A673 (cell line): ENCODE measurements at regions not wholly inside any gene's neighbourhood (a gene's known extent, or its start where the extent isn't known, plus 50 kb on each side); places are given as distances from the start of the nearest gene placed in this dataset.

Experiments used
- BruUV-seq: library from RNA; stranded (reverse); fragments of 400-500 nt; replicated peaks from 2 replicates; lab custom pipeline; 2021; lab: Mats Ljungman, UMichigan
- CTCF ChIA-PET: fragments of 300-600 bp; sonication (Branson Sonifier 250); formaldehyde crosslinking; loops from one replicate; lab custom pipeline; 2022; ENCODE audit warnings: antibody characterized with exemption; lab: Charles Lee
- POLR2A ChIA-PET: fragments of 300-600 bp; sonication (Branson Sonifier 250); formaldehyde crosslinking; loops from one replicate; lab custom pipeline; 2022; ENCODE audit warnings: antibody characterized with exemption; ENCODE audit not compliant: low non-redundant PET; lab: Charles Lee
- DNase-seq: peaks from one replicate; pipeline ENCODE4 v3.0.0-alpha.2; 2015; ENCODE audit warnings: low spot score
- H3K27ac ChIP-seq: fragments of 200-600 bp; sonication (generic); 2 replicates; pipeline ENCODE4 v1.5.1; 2016; ENCODE audit warnings: mixed run types, low read depth, mild to moderate bottlenecking, mixed read lengths, antibody characterized with exemption, low read length; ENCODE audit not compliant: poor library complexity, severe bottlenecking
- H3K27me3 ChIP-seq: fragments of 200-600 bp; sonication (generic); replicated peaks from 2 replicates; pipeline ENCODE4 v1.6.1; 2017; ENCODE audit warnings: mixed run types, low read depth, mild to moderate bottlenecking, mixed read lengths, antibody characterized with exemption, low read length; ENCODE audit not compliant: insufficient read depth, poor library complexity
- H3K36me3 ChIP-seq: fragments of 200-600 bp; sonication (generic); 2 replicates; pipeline ENCODE4 v1.6.1; 2016; ENCODE audit warnings: mixed run types, mild to moderate bottlenecking, mixed read lengths, antibody characterized with exemption, low read length; ENCODE audit not compliant: insufficient read depth, poor library complexity, severe bottlenecking
- H3K4me1 ChIP-seq: fragments of 200-600 bp; sonication (generic); 2 replicates; pipeline ENCODE4 v1.6.1; 2017; ENCODE audit warnings: mixed run types, mild to moderate bottlenecking, mixed read lengths, antibody characterized with exemption, low read length; ENCODE audit not compliant: insufficient read depth, poor library complexity, severe bottlenecking
- H3K4me3 ChIP-seq: fragments of 200-600 bp; sonication (generic); 2 replicates; pipeline ENCODE4 v1.5.1; 2016; ENCODE audit warnings: low read depth, mixed run types, mild to moderate bottlenecking, mixed read lengths, low read length; ENCODE audit not compliant: poor library complexity, severe bottlenecking
- H3K9me3 ChIP-seq: fragments of 200-600 bp; sonication (generic); 2 replicates; pipeline ENCODE4 v1.6.1; 2016; ENCODE audit warnings: mixed run types, low read depth, mild to moderate bottlenecking, mixed read lengths, antibody characterized with exemption, low read length; ENCODE audit not compliant: poor library complexity, severe bottlenecking
- EZH2 ChIP-seq: fragments of 200-600 bp; sonication (generic); IDR thresholded peaks from 2 replicates; pipeline ENCODE4 v1.6.1; 2017; ENCODE audit warnings: borderline replicate concordance, low read depth, mild to moderate bottlenecking, mixed read lengths, antibody characterized with exemption, low read length; ENCODE audit not compliant: poor library complexity, severe bottlenecking
- intact Hi-C: fragments of 100-400 bp; cut with micrococcal nuclease; formaldehyde crosslinking; loops from one replicate; pipeline ENCODE4 v1.10.0; 2022; ENCODE audit not compliant: unreplicated experiment
- TF ChIP-seq, protein P1 (sequence below): fragments of 300-800, 200-600 bp; sonication (generic); conservative IDR thresholded peaks from 2 replicates; pipeline ENCODE4 v1.5.1; 2017; ENCODE audit warnings: low read depth, mild to moderate bottlenecking, antibody characterized with exemption, low read length, moderate library complexity, mixed read lengths

- POLR2A ChIA-PET: no interaction called here
- Histone ChIP-seq H3K27me3 (no peaks in the 10 kb centered on the region), H3K36me3 (no peaks in the 10 kb centered on the region), H3K9me3 (no peaks in the 10 kb centered on the region), H3K27ac (peak overlapping the region; percentile 8), H3K4me1 (peaks cover 5% of the 10 kb centered on the region), H3K4me3 (no peak overlapping the region)
- TF ChIP-seq EZH2: no peak
- TF ChIP-seq, protein P1, sequence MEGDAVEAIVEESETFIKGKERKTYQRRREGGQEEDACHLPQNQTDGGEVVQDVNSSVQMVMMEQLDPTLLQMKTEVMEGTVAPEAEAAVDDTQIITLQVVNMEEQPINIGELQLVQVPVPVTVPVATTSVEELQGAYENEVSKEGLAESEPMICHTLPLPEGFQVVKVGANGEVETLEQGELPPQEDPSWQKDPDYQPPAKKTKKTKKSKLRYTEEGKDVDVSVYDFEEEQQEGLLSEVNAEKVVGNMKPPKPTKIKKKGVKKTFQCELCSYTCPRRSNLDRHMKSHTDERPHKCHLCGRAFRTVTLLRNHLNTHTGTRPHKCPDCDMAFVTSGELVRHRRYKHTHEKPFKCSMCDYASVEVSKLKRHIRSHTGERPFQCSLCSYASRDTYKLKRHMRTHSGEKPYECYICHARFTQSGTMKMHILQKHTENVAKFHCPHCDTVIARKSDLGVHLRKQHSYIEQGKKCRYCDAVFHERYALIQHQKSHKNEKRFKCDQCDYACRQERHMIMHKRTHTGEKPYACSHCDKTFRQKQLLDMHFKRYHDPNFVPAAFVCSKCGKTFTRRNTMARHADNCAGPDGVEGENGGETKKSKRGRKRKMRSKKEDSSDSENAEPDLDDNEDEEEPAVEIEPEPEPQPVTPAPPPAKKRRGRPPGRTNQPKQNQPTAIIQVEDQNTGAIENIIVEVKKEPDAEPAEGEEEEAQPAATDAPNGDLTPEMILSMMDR: no peak
- no TSS peak for BruUV-seq
- CTCF ChIA-PET: interaction anchor here (0.6 kb wide), 1 partner anchor 87 kb away, joined by 3 read pairs; no protein-coding TSS in a partner anchor
- intact Hi-C loops: no loop called here
- DNase-seq: peak; percentile 80
Measured at GRCh38 chrX:39645178-39645895, 452.4 kb downstream of the BCOR start.

- no peaks in the 10 kb centered on the region for H3K9me3 ChIP-seq
- POLR2A ChIA-PET: no interaction called here
Measured at GRCh38 chrX:39648548-39649254, 449.1 kb downstream of the BCOR start.

DNA sequence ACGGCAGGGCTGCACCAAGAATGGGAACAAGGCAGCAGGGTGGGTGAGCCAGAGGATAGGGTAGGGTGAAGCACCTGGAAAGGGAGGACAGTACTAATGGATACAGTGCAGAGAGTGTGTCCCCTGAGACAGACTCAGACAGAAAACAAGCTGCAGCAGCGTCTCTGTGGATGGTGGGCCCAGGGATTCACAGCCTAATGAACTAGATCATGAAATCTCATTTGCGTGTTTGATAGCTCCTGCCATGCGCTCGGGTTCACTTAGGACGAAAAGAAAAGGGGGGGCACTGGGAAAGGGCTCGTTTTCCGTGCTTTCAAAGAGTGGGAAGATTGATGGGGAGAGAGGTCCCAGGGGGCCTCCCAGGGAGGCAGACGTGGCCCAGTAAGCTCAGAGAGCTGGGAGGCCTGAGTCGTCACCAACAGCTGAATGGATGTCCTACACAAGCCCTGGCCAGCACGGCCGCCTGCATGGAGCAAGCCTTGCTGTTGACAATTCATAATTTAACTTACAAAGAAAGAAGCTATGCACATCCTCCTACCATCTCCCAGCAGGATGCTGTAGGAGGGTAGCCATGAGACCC lies 446.9 kb downstream of the BCOR start:
- no peak overlapping the region for H3K27ac ChIP-seq
- H3K9me3 ChIP-seq: no peaks in the 10 kb centered on the region
- POLR2A ChIA-PET: no interaction called here
- H3K36me3 ChIP-seq: no peaks in the 10 kb centered on the region
- CTCF ChIA-PET: no interaction called here
- BruUV-seq: no TSS peak
- peaks cover 24% of the 10 kb centered on the region for H3K4me1 ChIP-seq
- no peak for DNase-seq
- H3K27me3 ChIP-seq: no peaks in the 10 kb centered on the region
- TF ChIP-seq, protein P1: no peak
- no peak for TF ChIP-seq EZH2
- intact Hi-C loops: no loop called here
- no peak overlapping the region for H3K4me3 ChIP-seq

More at GRCh38 chrX:39648548-39649254, 449.1 kb downstream of the BCOR start:
- H3K27me3 ChIP-seq: no peaks in the 10 kb centered on the region
- no peak for TF ChIP-seq EZH2
- TF ChIP-seq, protein P1: no peak
- no peaks in the 10 kb centered on the region for H3K36me3 ChIP-seq
- peaks cover 14% of the 10 kb centered on the region for H3K4me1 ChIP-seq
- intact Hi-C loops: no loop called here
- no TSS peak for BruUV-seq
- no peak overlapping the region for H3K4me3 ChIP-seq
- H3K27ac ChIP-seq: no peak overlapping the region
- CTCF ChIA-PET: no interaction called here
- DNase-seq: no peak
